ENCODE measurements at regions not wholly inside any gene's neighbourhood (a gene's known extent, or its start where the extent isn't known, plus 50 kb on each side); places are given as distances from the start of the nearest gene placed in this dataset.
"Not testable (repeated sequence)": the region's sequence is repeated elsewhere in the genome, so short reads cannot be mapped to it uniquely, and the experiment has no call there.

GRCh38 chr6:156199182-156199581 is 578.0 kb upstream of the ARID1B start:
- no peak for DNase-seq (ENCODE audit: low read depth in 1 of 2, low spot score in 1 of 2)
- Histone ChIP-seq H3K4me1 (ENCODE audit: low read depth) (no peaks in the 10 kb centered on the region), H3K27ac (no peak overlapping the region), H3K4me3 (no peak overlapping the region), H3K36me3 (no peaks in the 10 kb centered on the region), H3K9me3 (ENCODE audit: low read depth) (no peaks in the 10 kb centered on the region), H3K27me3 (no peaks in the 10 kb centered on the region)
- TF ChIP-seq CTCF (IDR thresholded peaks at IDR 0.05; ENCODE audit: low read depth, low read length), result no peak

- Histone ChIP-seq H3K27ac (no peak overlapping the region), H3K9me3 (ENCODE audit: low read depth) (no peaks in the 10 kb centered on the region), H3K4me1 (ENCODE audit: low read depth) (no peaks in the 10 kb centered on the region), H3K27me3 (no peaks in the 10 kb centered on the region), H3K4me3 (no peak overlapping the region), H3K36me3 (no peaks in the 10 kb centered on the region)
- TF ChIP-seq CTCF (IDR thresholded peaks at IDR 0.05; ENCODE audit: low read depth, low read length), result no peak
- DNase-seq (ENCODE audit: low read depth in 1 of 2, low spot score in 1 of 2), result no peak
These were observed 579.7 kb upstream of the ARID1B start for GRCh38 chr6:156197513-156197912.

- Histone ChIP-seq H3K27me3 (no peaks in the 10 kb centered on the region), H3K27ac (no peak overlapping the region), H3K9me3 (ENCODE audit: low read depth) (no peaks in the 10 kb centered on the region), H3K4me3 (no peak overlapping the region), H3K4me1 (ENCODE audit: low read depth) (no peaks in the 10 kb centered on the region), H3K36me3 (no peaks in the 10 kb centered on the region)
- no peak for DNase-seq (ENCODE audit: low read depth in 1 of 2, low spot score in 1 of 2)
- TF ChIP-seq CTCF (IDR thresholded peaks at IDR 0.05; ENCODE audit: low read depth, low read length), result no peak
These were observed 582.2 kb upstream of the ARID1B start for GRCh38 chr6:156194981-156195380.

- Histone ChIP-seq H3K27ac (no peak overlapping the region), H3K27me3 (no peaks in the 10 kb centered on the region), H3K9me3 (ENCODE audit: low read depth) (no peaks in the 10 kb centered on the region), H3K4me3 (no peak overlapping the region), H3K4me1 (ENCODE audit: low read depth) (no peaks in the 10 kb centered on the region), H3K36me3 (no peaks in the 10 kb centered on the region)
- DNase-seq (ENCODE audit: low read depth in 1 of 2, low spot score in 1 of 2), result no peak
- no peak for TF ChIP-seq CTCF (IDR thresholded peaks at IDR 0.05; ENCODE audit: low read depth, low read length)
These were observed 583.8 kb upstream of the ARID1B start for GRCh38 chr6:156193381-156193780.

- Histone ChIP-seq H3K4me3 (no peak overlapping the region), H3K9me3 (ENCODE audit: low read depth) (no peaks in the 10 kb centered on the region), H3K27ac (no peak overlapping the region), H3K36me3 (no peaks in the 10 kb centered on the region), H3K4me1 (ENCODE audit: low read depth) (no peaks in the 10 kb centered on the region), H3K27me3 (no peaks in the 10 kb centered on the region)
- TF ChIP-seq CTCF (IDR thresholded peaks at IDR 0.05; ENCODE audit: low read depth, low read length), result no peak
- DNase-seq (ENCODE audit: low read depth in 1 of 2, low spot score in 1 of 2), result no peak
These were observed 585.3 kb upstream of the ARID1B start for GRCh38 chr6:156191895-156192294.

GRCh38 chr6:156191390-156191789 is 585.8 kb upstream of the ARID1B start:
- not testable (repeated sequence) for H3K27ac ChIP-seq; H3K36me3 ChIP-seq; H3K4me3 ChIP-seq; H3K4me1 ChIP-seq (ENCODE audit: low read depth); H3K27me3 ChIP-seq; H3K9me3 ChIP-seq (ENCODE audit: low read depth); DNase-seq (ENCODE audit: low read depth in 1 of 2, low spot score in 1 of 2)
